ELF-1 (cell line): ENCODE measurements at regions not wholly inside any gene's neighbourhood (a gene's known extent, or its start where the extent isn't known, plus 50 kb on each side); places are given as distances from the start of the nearest gene placed in this dataset.

Source experiments
- DNase-seq: peaks from one replicate; pipeline ENCODE4 v3.0.0-alpha.2; 2016; ENCODE audit warnings: low read depth, low spot score

DNA sequence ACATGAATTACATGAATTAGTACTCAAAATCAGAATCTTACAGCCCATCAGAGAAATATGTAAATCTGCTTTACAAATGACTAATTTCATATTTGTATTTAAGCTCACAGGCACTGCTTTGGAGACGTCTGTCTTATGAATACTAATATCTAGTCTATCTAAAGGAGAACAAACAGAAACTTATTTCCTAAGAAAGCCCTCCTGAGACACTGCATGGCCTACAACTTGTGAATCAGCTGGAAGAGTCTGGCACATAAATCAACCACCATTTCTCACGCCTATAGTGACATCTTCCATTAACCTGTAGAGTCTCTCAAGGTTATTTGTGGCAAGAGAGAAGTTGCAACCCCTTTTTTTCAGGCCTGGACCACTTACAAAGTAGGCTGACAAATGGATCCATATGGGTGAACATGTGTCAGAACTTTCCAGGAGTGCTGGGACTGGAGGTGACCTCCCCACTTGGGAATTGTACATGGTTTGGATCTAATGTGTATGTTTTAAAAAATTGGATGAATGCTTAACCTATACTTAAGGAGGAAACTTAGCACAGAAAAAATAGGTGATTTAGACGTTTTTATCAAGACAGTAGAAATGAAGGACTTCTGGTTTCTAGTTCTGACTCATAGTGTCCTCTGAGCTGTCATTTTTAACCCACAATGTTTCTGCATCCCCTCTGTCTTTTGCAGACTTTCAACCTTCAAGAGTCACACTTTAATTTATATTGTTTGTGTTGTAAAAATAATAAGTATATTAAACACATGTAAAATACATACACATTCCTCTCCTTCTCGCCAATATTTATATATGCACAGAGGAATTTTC, 83.2 kb upstream of the ARHGAP24 start:
- DNase-seq = no peak

DNA sequence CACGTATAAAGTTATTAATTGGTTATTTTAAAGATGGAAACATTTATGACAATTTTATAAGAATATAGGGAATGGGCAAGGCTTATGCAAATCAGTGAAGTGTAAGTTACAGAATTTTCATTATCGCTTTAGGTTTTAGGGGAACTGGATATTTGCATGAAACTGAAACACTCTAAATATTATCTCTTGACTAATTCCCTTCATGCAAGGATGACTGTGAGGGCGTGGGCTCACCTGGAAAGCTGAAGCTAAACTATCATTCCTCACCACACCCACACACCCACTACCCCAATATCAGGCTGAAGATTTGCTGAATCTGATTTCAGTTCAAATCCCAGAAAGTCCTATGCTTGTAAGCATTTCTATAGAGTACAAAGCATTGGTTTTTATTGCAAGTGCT, 81.7 kb upstream of the ARHGAP24 start:
- DNase-seq = no peak

DNA sequence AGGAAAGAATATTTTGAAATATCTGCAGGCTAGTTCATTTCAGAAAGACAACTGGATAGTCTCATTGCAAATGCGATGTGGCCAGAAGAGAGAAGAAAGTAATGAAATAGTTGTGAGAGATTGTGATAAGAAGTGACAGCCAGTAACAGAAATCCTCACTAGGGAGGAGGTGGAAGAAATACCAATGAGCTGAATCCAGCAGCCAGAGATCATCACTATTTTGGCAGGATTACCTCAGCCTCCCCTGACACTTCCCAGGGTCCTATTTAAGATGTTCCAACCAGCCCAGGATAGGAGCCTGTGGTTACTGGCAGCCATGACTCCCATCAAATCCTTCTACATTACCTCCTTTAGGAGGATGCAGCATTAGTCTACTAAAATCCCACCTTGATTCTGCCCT, 76.7 kb upstream of the ARHGAP24 start:
- peak; percentile 29 for DNase-seq

GRCh38 chr4:85399270-85399669, 75.7 kb upstream of the ARHGAP24 start:
- DNase-seq = no peak

- no peak for DNase-seq
Observed at GRCh38 chr4:85402371-85402770, 72.6 kb upstream of the ARHGAP24 start.

- DNase-seq = no peak
Observed at GRCh38 chr4:85406185-85406584, 68.8 kb upstream of the ARHGAP24 start.

- DNase-seq = no peak
Observed at GRCh38 chr4:85407546-85407945, 67.4 kb upstream of the ARHGAP24 start.

DNA sequence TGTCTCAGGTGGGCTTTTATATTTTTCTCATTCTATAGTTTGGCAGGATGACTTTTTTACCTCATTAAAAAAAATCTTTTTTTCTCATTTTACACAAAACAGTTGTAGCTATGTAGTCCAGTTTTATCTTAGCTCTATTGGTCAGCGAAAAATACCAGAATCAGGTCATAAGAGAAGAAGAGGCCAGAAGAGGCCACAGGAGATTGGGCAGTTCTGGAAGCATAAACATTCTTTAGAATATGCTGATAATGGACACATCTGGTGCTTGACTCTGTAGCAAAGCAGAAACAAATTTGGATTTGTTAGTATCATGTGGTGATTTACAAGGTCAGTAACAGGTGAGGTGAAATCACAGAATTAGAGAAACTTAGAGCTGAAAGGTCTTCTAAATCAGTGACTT, 66.6 kb upstream of the ARHGAP24 start:
- no peak for DNase-seq

DNA sequence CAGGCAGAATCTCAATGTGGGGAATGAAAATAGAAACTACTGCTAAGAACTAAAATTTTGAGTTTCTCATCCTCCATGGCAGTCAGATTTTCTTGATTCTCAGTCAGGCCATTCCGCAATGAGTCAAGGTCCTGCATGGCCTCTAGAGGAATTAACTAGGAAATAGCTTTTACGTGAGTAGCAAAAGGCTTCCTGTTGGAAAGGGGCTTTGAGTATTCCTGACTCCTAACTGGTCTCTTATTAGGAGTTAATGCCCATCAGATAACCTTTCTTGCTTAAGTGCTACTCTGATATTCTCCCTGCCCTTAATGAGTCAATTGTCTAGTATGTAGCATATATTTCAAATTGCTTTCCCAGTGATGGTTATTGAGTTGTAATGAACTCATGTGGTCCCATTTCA, 65.7 kb upstream of the ARHGAP24 start:
- DNase-seq = peak; percentile 1

DNA sequence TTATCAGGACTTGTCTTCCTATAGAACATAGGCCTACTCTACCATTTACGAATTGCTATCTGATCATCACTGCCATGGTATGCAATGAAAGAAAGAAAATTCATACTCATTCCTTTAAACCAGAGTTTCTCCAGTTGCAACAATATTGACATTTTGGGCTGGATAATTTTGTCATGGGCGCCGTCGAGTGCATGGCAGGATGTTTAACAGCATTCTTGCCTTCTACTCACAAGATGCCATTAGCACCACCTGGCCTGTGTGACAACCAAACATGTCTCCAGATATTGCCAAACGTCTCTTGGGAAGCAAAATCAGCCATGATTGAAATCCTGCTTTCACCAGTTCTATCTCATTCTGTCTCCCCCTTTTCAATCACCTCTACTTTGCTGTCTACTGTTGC, 63.6 kb upstream of the ARHGAP24 start:
- DNase-seq = no peak

- no peak for DNase-seq
Observed at GRCh38 chr4:85414972-85415371, 60.0 kb upstream of the ARHGAP24 start.

GRCh38 chr4:85416094-85416493, 58.9 kb upstream of the ARHGAP24 start:
- DNase-seq = no peak

DNA sequence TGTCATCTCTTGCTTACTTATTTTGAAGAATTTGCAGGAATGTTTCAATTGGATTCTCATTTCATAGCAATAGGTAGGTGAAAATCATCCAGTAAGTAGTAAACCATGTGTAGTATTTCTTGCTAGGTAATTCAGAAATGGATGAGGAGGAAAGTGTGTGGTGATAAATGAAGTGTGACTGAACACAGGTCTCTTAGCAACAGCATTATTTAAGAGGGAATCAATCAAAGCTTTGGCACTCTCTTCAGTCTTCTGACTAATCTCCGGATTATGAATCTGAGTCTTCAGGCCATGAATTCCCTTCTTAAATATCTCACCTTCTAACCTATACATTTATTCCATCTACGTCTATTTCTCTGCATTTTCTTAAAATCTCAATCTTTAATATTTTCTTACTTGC, 55.8 kb upstream of the ARHGAP24 start:
- no peak for DNase-seq

GRCh38 chr4:85420831-85421230, 54.1 kb upstream of the ARHGAP24 start:
- peak; percentile 51 for DNase-seq

DNA sequence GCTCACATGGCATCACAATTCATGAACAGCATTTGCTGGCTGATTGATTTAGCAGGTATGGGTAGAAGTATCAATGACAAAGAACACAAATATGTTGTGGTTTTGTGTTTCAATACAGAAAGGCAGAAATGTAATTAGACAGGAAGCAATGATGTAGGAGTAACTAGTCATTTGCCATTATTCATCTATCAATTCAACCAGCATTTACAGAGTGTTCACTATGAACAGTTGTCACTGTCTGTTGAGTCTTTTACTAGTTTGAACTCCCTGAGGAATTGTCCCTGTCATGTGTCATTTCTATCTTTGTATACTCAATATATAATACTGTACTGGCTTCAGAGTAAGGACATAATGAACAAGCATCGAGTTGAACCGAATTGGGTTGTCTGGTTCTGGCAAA, 51.5 kb upstream of the ARHGAP24 start:
- DNase-seq = no peak
